ENCODE measurements at regions not wholly inside any gene's neighbourhood (a gene's known extent, or its start where the extent isn't known, plus 50 kb on each side); places are given as distances from the start of the nearest gene placed in this dataset.
A peak's percentile ranks its signal among the peaks of the same experiment; 100 is the strongest.

DNA sequence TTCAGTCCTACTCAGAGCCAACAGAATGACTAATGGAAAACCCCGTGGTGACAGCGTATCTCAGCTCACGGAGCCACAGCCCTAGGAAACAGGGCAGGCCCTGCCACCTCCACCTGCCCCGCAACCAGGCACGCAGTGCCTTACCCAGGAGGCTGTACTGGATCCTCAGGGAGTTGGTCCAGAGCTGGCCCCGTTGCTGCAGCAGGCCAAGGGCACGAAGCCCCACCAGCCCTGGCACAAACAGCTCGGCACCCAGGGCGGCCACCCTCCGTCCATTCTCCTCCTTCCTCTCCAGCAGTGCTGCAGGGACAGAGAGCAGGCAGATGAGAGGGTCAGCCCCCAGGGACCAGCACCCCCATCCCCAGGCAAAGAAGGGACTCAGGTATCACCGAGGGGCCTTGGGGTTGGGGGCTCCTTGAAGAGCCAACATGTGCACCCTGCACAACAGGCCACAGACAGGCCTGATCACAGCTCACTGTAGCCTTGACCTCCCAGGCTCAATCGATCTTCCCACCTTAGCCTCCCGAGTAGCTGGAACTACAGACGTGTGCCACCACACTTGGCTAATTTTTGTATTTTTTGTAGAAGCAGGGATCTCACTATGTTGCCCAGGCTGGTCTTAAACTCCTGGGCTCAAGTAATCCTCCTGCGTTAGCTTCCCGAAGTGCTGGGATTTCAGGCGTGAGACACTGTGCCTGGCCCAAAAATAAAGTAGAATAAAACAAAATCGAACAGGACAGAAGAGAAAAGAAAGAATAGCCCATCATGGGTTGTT lies 115.7 kb downstream of the RMI2 start (continued):
- TF ChIP-seq, protein P1, sequence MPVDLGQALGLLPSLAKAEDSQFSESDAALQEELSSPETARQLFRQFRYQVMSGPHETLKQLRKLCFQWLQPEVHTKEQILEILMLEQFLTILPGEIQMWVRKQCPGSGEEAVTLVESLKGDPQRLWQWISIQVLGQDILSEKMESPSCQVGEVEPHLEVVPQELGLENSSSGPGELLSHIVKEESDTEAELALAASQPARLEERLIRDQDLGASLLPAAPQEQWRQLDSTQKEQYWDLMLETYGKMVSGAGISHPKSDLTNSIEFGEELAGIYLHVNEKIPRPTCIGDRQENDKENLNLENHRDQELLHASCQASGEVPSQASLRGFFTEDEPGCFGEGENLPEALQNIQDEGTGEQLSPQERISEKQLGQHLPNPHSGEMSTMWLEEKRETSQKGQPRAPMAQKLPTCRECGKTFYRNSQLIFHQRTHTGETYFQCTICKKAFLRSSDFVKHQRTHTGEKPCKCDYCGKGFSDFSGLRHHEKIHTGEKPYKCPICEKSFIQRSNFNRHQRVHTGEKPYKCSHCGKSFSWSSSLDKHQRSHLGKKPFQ (CRISPR knock-in tag; IDR thresholded peaks at IDR 0.05; ENCODE audit: insufficient replicate concordance): no peak
- no peak for TF ChIP-seq GTF2F1 (IDR thresholded peaks at IDR 0.05; ENCODE audit: low read length)
- TF ChIP-seq REPIN1 (CRISPR knock-in tag; IDR thresholded peaks at IDR 0.05; ENCODE audit: borderline replicate concordance, low read depth): no peak
- no peak for TF ChIP-seq ZNF263 (CRISPR knock-in tag; IDR thresholded peaks at IDR 0.05)
- no peak for TF ChIP-seq PCBP1 (IDR thresholded peaks at IDR 0.05; ENCODE audit: borderline replicate concordance, low read depth, low read length)
- no peak for TF ChIP-seq TAF1 (CRISPR knock-in tag; IDR thresholded peaks at IDR 0.05)
- no peak for TF ChIP-seq ZBTB7A (CRISPR knock-in tag; IDR thresholded peaks at IDR 0.05)
- no peak for TF ChIP-seq ZNF614 (CRISPR knock-in tag; IDR thresholded peaks at IDR 0.05; ENCODE audit: borderline replicate concordance)
- TF ChIP-seq, protein P2, sequence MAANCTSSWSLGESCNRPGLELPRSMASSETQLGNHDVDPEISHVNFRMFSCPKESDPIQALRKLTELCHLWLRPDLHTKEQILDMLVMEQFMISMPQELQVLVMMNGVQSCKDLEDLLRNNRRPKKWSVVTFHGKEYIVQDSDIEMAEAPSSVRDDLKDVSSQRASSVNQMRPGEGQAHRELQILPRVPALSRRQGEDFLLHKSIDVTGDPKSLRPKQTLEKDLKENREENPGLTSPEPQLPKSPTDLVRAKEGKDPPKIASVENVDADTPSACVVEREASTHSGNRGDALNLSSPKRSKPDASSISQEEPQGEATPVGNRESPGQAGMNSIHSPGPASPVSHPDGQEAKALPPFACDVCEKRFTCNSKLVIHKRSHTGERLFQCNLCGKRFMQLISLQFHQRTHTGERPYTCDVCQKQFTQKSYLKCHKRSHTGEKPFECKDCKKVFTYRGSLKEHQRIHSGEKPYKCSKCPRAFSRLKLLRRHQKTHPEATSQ (CRISPR knock-in tag; IDR thresholded peaks at IDR 0.05; ENCODE audit: borderline replicate concordance): no peak
- TF ChIP-seq ZNF589 (CRISPR knock-in tag; conservative IDR thresholded peaks at IDR 0.05): no peak
- no peak for TF ChIP-seq HOXA3 (CRISPR knock-in tag; IDR thresholded peaks at IDR 0.05)
- TF ChIP-seq, protein P3, sequence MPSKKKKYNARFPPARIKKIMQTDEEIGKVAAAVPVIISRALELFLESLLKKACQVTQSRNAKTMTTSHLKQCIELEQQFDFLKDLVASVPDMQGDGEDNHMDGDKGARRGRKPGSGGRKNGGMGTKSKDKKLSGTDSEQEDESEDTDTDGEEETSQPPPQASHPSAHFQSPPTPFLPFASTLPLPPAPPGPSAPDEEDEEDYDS (CRISPR knock-in tag; IDR thresholded peaks at IDR 0.05): no peak
- TF ChIP-seq, protein P4, sequence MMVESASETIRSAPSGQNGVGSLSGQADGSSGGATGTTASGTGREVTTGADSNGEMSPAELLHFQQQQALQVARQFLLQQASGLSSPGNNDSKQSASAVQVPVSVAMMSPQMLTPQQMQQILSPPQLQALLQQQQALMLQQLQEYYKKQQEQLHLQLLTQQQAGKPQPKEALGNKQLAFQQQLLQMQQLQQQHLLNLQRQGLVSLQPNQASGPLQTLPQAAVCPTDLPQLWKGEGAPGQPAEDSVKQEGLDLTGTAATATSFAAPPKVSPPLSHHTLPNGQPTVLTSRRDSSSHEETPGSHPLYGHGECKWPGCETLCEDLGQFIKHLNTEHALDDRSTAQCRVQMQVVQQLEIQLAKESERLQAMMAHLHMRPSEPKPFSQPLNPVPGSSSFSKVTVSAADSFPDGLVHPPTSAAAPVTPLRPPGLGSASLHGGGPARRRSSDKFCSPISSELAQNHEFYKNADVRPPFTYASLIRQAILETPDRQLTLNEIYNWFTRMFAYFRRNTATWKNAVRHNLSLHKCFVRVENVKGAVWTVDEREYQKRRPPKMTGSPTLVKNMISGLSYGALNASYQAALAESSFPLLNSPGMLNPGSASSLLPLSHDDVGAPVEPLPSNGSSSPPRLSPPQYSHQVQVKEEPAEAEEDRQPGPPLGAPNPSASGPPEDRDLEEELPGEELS (CRISPR knock-in tag; IDR thresholded peaks at IDR 0.05): no peak
- no peak for TF ChIP-seq MAFG (CRISPR knock-in tag; IDR thresholded peaks at IDR 0.05)
- no peak for TF ChIP-seq RELA (CRISPR knock-in tag; IDR thresholded peaks at IDR 0.05)
- TF ChIP-seq ZNF644 (CRISPR knock-in tag; IDR thresholded peaks at IDR 0.05; ENCODE audit: low read depth): no peak
- no peak for TF ChIP-seq SMAD3 (CRISPR knock-in tag; IDR thresholded peaks at IDR 0.05)
- no peak for TF ChIP-seq ZMYM3 (CRISPR knock-in tag; IDR thresholded peaks at IDR 0.05)
- TF ChIP-seq, protein P5, sequence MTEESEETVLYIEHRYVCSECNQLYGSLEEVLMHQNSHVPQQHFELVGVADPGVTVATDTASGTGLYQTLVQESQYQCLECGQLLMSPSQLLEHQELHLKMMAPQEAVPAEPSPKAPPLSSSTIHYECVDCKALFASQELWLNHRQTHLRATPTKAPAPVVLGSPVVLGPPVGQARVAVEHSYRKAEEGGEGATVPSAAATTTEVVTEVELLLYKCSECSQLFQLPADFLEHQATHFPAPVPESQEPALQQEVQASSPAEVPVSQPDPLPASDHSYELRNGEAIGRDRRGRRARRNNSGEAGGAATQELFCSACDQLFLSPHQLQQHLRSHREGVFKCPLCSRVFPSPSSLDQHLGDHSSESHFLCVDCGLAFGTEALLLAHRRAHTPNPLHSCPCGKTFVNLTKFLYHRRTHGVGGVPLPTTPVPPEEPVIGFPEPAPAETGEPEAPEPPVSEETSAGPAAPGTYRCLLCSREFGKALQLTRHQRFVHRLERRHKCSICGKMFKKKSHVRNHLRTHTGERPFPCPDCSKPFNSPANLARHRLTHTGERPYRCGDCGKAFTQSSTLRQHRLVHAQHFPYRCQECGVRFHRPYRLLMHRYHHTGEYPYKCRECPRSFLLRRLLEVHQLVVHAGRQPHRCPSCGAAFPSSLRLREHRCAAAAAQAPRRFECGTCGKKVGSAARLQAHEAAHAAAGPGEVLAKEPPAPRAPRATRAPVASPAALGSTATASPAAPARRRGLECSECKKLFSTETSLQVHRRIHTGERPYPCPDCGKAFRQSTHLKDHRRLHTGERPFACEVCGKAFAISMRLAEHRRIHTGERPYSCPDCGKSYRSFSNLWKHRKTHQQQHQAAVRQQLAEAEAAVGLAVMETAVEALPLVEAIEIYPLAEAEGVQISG (CRISPR knock-in tag; IDR thresholded peaks at IDR 0.05): 0 out of 2 replicates have a peak, but pooled peaks have one; percentile 16
- no peak for TF ChIP-seq TSC22D2 (CRISPR knock-in tag; IDR thresholded peaks at IDR 0.05; ENCODE audit: borderline replicate concordance)
- TF ChIP-seq, protein P6, sequence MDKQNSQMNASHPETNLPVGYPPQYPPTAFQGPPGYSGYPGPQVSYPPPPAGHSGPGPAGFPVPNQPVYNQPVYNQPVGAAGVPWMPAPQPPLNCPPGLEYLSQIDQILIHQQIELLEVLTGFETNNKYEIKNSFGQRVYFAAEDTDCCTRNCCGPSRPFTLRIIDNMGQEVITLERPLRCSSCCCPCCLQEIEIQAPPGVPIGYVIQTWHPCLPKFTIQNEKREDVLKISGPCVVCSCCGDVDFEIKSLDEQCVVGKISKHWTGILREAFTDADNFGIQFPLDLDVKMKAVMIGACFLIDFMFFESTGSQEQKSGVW (CRISPR knock-in tag; IDR thresholded peaks at IDR 0.05; ENCODE audit: borderline replicate concordance): no peak
- no peak for TF ChIP-seq KAT2B (IDR thresholded peaks at IDR 0.05; ENCODE audit: borderline replicate concordance, low read depth, low read length)

Measured in HepG2 (cell line).